ENCODE measurements at regions not wholly inside any gene's neighbourhood (a gene's known extent, or its start where the extent isn't known, plus 50 kb on each side); places are given as distances from the start of the nearest gene placed in this dataset.

DNA sequence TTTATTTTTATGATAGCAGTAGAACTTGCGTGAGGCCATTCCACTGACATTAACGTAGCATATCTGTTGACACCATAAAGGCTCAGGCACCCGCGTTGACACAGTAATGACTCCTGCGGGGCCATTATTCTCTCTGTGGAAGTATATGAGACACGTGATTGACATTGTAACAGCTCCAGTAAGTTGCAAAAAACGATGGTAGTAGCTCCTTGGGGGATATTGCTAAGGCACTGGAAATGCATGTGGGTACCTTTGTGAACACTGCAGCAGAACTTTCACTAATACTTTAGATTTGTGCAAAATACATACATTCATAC is 918.8 kb upstream of the CDH8 start:
- TF ChIP-seq CTCF (IDR thresholded peaks at IDR 0.05; ENCODE audit: low read length): no peak
- TF ChIP-seq EZH2phosphoT487 (IDR thresholded peaks at IDR 0.05; ENCODE audit: low read length): no peak
- no peak for TF ChIP-seq EZH2 (optimal IDR thresholded peaks at IDR 0.05; ENCODE audit: low read depth, low read length)
